UCSD-AML1 (cell line): ENCODE measurements at regions not wholly inside any gene's neighbourhood (a gene's known extent, or its start where the extent isn't known, plus 50 kb on each side); places are given as distances from the start of the nearest gene placed in this dataset.

Experiments
- DNase-seq: peaks from one replicate; lab custom pipeline; 2025; ENCODE audit not compliant: unreplicated experiment; lab: John Stamatoyannopoulos, UW

- DNase-seq: no peak
Measured at GRCh38 chr17:73723317-73723716, 79.1 kb upstream of the SDK2 start.

GRCh38 chr17:73724341-73724740 lies 80.1 kb upstream of the SDK2 start:
- no peak for DNase-seq

GRCh38 chr17:73724990-73725389 lies 80.7 kb upstream of the SDK2 start:
- no peak for DNase-seq

- no peak for DNase-seq
Measured at GRCh38 chr17:73725794-73726515, 81.7 kb upstream of the SDK2 start.

- DNase-seq: no peak
Measured at GRCh38 chr17:73727941-73728340, 83.7 kb upstream of the SDK2 start.

- DNase-seq: no peak
Measured at GRCh38 chr17:73729101-73729500, 84.9 kb upstream of the SDK2 start.

- DNase-seq: no peak
Measured at GRCh38 chr17:73731733-73732132, 87.5 kb upstream of the SDK2 start.

GRCh38 chr17:73733517-73733916 lies 89.3 kb upstream of the SDK2 start:
- DNase-seq: no peak

GRCh38 chr17:73735245-73735644 lies 91.0 kb upstream of the SDK2 start:
- DNase-seq: no peak

- no peak for DNase-seq
Measured at GRCh38 chr17:73738751-73739575, 94.7 kb upstream of the SDK2 start.

- no peak for DNase-seq
Measured at GRCh38 chr17:73740370-73740769, 96.1 kb upstream of the SDK2 start.

- no peak for DNase-seq
Measured at GRCh38 chr17:73742948-73743381, 98.7 kb upstream of the SDK2 start.

GRCh38 chr17:73743518-73744201 lies 99.4 kb upstream of the SDK2 start:
- DNase-seq: no peak

- no peak for DNase-seq
Measured at GRCh38 chr17:73744411-73744810, 100.2 kb upstream of the SDK2 start.

- no peak for DNase-seq
Measured at GRCh38 chr17:73746314-73747073, 102.2 kb upstream of the SDK2 start.

GRCh38 chr17:73747221-73748002 lies 103.2 kb upstream of the SDK2 start:
- no peak for DNase-seq

- DNase-seq: no peak
Measured at GRCh38 chr17:73748508-73748907, 104.3 kb upstream of the SDK2 start.

- DNase-seq: no peak
Measured at GRCh38 chr17:73749337-73749823, 105.1 kb upstream of the SDK2 start.

- DNase-seq: no peak
Measured at GRCh38 chr17:73749928-73750605, 105.8 kb upstream of the SDK2 start.

- no peak for DNase-seq
Measured at GRCh38 chr17:73750975-73751374, 106.7 kb upstream of the SDK2 start.
